Left renal pelvis (tissue), 4 donors: ENCODE measurements at regions not wholly inside any gene's neighbourhood (a gene's known extent, or its start where the extent isn't known, plus 50 kb on each side); places are given as distances from the start of the nearest gene placed in this dataset.

Source experiments
- DNase-seq, 4 donors: peaks; one replicate each; pipeline ENCODE4 v3.0.0-alpha.2; 2013; ENCODE audit warnings: low read depth in 4 of 4, low spot score in 3 of 4

DNA sequence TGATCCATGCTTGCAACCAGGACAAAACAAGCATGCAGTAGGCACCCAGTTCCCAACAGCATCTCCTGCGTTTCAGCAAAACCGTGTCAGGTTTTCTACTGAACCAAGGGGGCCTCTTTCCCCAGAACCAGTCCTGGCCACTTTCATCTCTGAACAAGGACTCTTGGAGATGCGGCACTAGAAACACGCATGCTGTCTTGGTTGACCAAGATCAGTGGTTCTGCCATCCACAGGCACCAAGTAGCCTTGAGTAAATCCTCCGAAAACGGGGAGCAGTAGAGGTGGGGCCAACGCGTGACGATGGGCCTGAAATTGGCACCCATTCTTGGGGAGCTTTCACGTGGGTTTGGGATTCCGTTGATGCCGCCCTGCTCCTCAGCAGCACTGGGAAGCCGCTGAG, 62.5 kb upstream of the AJAP1 start:
- DNase-seq, result no peak

DNA sequence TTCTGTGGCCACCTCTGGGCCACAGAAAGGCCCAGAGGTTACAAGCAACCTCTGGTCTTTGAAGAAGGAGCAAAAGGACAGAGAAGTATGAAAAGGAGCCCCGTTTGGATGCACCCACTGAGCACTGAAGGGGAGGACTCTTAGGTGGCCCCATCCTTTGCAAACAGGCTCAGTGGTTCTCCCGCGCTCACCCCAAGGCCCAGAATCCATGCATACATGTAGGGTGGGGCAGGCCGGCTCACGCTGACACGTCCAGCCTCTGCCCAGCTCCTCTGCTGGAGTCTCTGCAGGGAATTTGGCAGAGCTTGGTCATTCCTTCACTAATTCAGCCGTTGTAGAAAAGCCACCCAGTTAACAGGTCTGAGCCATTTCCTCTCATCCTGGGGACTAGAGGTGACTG, 61.3 kb upstream of the AJAP1 start:
- no peak for DNase-seq

GRCh38 chr1:4594286-4594991, 60.0 kb upstream of the AJAP1 start:
- no peak for DNase-seq

GRCh38 chr1:4595341-4596225, 58.8 kb upstream of the AJAP1 start:
- DNase-seq, result no peak

- no peak for DNase-seq
Measured at GRCh38 chr1:4596486-4596885, 57.9 kb upstream of the AJAP1 start.

DNA sequence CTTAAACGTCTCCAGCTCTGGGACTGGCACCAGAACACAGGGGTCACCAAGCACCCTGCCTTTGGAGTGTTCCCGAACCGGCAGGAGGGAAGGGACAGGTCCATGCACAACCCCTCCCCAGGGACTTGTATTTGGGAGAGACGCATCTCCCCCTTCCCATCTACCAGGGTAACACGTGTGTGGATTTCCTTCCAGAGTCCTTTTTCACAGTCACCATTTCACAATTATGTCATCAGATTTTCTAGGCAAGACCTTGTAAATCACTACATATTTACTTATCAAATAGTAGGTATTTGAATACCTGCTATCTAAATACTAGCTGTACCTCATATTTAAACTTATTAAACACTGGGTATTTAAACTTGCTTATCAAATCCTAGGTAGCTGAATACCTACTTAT, 57.4 kb upstream of the AJAP1 start:
- no peak for DNase-seq

DNA sequence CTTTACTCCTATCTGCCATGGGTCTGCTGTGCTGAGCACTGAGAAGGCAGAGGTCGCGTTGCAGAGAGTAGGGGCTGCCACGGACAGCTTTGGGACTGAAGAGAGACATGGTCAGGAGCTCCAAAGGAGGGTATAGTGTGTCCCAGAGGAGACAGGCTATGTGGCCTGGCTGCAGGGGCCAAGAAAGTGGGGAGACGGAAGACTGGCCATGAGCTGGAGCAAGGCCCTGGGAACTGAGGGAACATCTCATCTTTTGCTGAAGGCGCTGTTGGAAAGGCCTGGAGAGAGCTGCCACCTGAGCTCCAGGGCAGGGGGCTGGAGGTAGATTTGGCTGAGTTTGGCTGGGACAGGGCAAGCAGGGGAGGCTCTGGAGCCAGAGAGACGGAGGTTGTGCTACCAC, 55.8 kb upstream of the AJAP1 start:
- DNase-seq, result no peak

DNA sequence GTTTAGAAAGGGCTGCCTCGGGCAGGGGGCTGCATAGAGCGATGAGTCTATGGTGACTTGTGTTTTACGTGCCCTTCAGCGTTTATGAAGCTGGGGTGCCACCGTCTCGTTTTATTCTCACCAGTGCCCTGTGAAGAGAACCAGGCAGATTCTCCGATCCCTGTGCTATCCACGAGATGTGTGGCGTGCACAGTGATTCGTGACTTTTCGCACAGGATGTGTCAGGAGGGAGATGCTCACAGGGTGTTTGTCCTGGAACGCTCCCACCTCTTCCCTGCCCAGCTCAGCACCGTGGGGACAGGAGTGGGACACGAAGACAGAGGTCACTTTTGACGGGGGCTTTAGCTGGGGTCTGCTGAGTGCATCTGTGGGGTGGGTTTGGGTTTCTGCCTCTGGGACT, 54.9 kb upstream of the AJAP1 start:
- no peak for DNase-seq

GRCh38 chr1:4599951-4600481, 54.4 kb upstream of the AJAP1 start:
- DNase-seq, result no peak

DNA sequence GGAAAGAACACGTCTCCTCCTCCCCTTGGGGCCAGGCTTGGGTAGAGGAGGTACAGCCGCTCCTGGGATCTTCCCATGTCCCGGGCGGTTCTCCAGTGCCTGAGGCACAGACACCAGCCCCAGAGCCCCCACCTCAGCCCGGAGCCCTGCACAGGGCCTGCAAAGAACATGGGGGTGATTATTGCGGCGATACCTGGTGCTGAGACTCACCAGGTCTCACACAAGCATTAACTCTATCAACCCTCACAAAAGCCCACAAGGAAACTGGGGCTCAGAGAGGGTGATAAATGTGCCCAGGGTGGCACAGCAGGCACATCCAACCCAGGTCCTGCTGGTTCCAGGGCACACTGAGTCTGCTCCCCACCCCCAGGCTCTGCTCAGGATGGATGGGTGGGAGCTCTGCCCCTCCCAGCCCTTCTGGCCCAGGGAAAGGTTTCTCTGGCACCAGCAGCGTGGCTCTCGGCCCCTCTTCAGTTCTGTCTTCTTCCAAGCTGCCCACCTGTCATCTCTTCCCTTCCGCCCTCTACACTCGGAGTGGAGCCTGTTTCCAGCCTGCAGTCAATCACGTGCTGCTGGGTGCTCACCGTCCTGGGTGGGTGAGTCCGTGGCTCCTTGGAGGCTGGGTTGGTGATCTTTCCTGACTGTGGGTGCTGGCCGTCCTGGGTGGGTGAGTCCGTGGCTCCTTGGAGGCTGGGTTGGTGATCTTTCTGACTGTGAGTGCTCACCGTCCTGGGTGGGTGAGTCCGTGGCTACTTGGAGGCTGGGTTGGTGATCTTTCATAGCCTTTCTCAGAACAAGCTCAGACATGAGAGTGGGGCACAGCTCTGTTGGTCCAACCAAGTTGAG, 53.6 kb upstream of the AJAP1 start:
- DNase-seq, result no peak

DNA sequence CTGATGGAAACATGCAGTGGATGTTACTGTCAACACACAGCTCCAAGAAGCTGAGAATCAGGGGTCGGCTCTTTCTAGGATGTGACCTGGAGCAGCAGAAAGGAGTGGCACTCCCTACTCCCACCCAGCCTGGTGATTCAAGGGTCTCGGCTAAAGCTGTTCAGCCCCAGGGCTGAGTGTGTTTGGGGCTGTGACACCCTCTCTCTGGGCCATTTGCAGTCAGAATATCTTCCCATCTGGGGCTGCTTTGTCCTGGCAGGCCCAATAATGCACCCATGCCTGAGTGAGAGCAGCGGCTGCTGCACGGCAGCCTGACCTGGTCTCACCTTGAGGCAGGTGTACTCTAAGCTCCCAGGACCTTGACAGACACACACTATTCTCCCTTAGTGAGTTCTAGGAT, 52.5 kb upstream of the AJAP1 start:
- no peak for DNase-seq

- DNase-seq, result no peak
Measured at GRCh38 chr1:4602462-4603294, 51.7 kb upstream of the AJAP1 start.

DNA sequence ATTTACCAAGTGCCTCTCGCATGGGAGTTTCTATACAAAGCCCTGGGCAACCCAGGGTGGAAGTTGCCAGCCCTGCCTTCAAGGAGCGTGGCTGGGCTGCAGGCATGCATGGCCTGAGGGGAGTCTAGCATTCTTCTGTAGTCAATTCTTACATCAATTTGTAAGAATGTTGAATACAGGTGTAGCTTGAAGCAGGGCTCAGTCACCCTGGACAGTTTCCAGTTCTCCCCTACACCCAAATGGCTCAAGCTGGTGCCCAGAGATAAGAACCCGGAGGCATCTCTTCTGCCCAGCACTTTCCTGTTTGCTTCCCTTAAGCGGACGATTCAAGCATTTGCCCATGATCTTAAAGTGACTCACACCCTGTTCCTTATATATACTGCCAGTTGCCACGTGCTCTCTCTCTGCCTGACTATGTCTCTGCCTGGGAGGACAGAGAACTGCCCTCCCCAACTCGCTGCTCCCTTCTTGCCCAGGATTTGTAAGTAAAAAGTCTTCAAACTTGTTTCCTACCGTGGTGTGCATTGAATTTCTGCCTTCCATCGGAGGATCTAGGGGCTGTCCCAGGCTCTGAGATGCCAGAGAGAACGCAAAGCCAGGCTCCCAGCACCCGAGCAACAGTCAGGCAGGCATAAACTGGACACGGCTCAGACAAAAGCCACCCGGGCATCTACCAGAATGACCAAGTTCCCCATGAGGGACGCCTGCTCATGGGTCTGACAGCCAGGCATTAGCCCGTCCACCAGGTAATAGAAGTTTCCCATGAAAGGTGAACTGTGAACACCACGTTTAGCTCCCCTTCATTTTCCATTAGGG, 50.9 kb upstream of the AJAP1 start:
- DNase-seq, result no peak
